OCI-LY7 (cell line): ENCODE measurements at regions not wholly inside any gene's neighbourhood (a gene's known extent, or its start where the extent isn't known, plus 50 kb on each side); places are given as distances from the start of the nearest gene placed in this dataset.

Source experiments
- CTCF ChIP-seq: fragments of 200-600 bp; sonication (generic); conservative IDR thresholded peaks from 2 replicates; pipeline ENCODE4 v1.5.1; 2014; ENCODE audit warnings: mild to moderate bottlenecking, antibody characterized with exemption, low read length, moderate library complexity, mixed read lengths
- EZH2phosphoT487 ChIP-seq: fragments of 200-600 bp; sonication (generic); IDR thresholded peaks from 2 replicates; pipeline ENCODE4 v1.6.1; 2018; ENCODE audit warnings: low read depth, borderline replicate concordance, mild to moderate bottlenecking, mixed run types, antibody characterized with exemption, low read length, moderate library complexity, mixed read lengths

GRCh38 chr13:74758188-74758587 is 624.0 kb upstream of the KLF12 start:
- no peak for TF ChIP-seq CTCF
- no peak for TF ChIP-seq EZH2phosphoT487
